NCI-H82 treated with DMSO at 0.1 percent for 48 hours (cell line): ENCODE measurements at regions not wholly inside any gene's neighbourhood (a gene's known extent, or its start where the extent isn't known, plus 50 kb on each side); places are given as distances from the start of the nearest gene placed in this dataset.

Experiments used
- DNase-seq: peaks from one replicate; lab custom pipeline; 2025; ENCODE audit not compliant: unreplicated experiment; lab: John Stamatoyannopoulos, UW

DNA sequence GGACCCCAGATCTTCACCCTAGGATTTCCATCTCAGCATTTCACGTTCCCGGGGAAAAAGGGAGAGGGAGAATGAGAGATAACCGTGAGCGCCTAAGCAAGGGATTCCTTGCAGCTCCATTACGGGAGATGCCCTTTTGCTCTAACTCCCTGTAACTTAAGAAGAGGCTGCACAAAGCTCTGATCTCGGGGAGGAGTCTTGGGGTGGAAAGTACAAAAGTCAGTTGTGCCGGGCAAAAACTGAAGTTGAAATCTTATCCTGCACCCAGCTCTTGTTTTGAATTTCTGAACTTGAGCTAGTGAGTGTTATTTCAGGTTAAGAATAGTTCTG lies 256.4 kb upstream of the SOX21 start:
- DNase-seq = no peak

DNA sequence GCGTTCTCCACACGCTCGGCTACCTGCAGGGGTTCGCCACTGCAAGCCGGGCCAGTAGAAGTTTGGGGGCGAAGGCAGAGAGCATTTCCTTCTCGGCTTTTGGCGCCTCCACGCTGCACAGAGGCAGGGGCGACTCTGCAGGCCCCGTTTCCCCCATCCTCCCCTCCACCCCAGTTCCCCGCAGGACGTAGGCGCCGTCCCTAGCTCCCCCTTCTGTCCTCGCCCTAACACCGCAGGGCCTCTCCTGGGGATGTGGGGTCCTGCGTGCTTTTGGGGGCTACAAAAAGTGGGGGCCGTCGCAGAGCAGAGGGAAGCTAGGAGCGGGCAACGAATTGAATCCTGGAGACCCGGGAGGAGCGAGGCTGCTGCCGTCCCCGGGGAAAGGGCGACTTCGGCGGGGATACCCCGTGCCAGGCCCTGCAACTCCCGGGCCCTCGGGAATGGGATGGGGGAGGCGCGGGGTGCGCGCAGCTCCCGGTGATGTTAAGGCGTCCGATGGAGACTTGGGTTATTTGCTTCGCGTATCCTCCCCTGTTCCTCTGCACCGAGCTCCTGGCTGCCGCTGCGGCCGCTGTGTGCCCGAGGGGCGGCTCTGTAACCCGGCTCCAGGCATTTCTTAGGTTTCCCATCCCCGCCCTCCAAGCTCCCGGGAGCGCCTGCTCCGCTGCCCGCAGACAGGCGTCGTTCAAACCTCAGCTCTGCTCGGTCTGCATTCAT lies 255.9 kb upstream of the SOX21 start:
- no peak for DNase-seq

DNA sequence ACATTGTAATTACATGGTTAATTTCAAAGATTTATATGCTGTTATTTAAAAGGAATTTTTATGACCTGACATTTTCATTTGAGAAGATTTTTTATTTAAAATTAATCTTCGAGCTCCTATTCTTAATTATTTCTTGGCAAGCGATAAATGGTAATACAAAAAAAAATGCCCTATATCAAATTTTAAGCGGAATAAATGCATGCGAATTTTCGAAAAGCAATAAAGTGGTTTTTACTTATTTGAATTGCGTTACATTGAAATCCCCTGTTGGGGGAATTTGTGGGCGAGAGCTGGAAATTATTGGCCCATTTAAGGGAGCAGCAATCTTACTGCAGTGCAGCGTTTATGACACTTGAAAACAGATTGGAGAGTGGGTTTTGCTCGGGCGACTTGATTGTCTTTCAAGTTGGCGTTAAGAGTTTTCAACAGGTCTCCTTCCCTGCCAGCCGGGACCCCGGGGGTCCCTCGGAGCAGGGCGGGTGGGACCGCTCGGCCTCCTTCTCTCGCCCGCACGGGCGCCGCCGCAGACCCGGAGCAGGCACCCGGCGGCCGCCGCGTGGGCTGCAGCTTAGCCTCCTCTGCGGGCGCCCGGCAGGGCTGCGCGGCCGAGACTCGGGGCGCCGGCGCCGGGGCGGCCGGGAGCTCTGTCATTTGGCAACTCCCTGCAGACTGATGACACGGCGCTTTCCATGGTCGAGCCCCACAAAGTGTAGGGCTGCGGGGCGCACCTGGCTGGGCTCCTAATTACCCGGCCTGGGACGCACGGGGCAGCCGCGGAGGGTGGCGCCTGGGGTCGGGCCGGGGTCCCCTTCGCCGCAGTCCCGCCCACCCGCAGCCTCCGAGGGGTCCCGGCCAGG lies 255.1 kb upstream of the SOX21 start:
- DNase-seq = no peak

DNA sequence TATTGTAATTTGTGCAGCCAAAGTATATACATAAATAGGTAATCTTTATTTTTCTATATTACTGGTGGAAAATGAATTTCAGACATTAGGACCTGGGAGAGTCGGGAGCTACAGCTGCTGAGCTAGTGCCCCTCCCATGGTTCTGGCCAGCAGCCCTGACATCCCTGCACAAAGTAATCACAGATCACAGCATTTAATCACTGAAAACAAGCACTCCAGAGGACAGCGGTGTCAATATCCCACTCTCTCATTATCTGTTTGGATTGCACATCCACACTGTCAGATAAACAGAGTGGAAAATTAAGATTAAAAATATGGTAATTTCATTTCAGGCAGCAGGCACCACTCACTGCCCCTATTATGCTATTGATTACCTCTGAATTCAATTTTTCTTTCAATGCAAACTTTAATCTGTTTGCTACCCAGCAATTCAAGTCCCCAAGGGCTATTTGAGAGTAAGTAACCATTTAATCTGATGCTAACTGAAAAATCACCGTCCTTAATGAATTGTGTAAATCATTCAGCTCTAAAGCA lies 254.1 kb upstream of the SOX21 start:
- DNase-seq = peak; percentile 19

DNA sequence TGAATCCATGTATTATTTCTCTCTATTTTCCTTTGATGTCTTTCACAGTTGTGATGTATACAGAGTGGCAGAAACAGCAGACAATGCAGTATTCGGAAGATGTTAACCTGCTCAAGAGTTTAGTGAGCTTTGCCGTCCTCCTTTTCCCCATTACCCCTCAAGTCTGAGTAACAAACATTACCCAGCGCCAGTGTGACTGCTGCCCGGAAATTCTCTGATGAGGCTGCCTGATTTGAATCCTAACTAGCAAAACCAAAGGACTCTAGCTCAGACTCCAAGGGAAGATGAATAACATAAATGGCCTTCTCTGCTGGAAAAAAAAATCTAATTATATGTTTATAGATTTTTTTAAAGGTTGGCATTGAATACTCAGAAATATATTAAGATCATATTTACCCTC lies 247.3 kb upstream of the SOX21 start:
- DNase-seq = no peak

DNA sequence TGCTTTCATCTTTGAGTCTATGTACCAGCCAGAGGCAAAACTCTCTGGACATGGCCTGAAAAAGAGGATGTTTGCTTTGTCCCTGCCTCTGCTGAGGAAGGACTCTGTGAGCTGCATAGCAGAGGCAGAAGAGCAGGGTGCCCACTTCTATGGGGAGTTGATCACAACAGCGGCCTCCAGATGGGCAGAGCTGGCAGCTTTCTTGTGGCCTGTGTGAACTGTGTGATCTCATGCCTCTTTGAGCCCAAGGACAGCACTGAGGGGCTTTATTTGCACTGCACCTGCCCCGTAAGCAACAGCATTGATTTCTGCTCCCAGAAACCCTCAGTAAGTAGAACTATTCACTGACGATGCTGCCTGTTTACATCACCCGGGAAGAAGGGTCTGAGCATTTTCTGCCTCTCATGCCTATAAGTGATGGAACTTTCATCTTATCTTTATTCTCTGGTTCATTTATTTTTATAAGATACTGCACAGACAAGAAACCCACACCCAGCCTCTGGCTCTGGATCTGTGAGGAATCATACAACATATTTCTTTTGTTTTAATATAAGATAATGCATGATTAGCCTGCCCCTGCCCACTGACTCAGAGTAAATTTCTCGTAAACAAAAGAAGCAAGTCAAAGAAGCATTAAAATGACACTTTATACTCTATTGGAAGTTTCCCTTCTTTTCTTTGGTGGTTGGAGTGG lies 244.2 kb upstream of the SOX21 start:
- no peak for DNase-seq

DNA sequence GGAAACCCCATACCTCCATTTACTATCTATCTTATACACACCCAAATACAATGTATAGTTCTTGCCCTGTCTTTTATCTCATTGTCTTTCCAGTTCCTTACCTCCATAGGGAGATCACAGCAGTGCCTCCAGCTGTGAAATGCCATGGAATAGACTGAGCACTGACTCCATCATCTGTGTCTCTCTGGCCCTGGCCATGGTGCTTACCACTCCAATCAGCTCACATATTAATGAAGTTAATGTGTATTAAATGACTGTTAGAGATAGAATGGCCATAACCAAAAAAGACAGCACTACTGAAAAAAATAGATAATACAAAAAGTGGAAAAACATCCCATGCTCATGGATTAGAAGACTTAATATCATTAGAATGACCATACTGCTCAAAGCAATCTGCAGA lies 240.4 kb upstream of the SOX21 start:
- no peak for DNase-seq

DNA sequence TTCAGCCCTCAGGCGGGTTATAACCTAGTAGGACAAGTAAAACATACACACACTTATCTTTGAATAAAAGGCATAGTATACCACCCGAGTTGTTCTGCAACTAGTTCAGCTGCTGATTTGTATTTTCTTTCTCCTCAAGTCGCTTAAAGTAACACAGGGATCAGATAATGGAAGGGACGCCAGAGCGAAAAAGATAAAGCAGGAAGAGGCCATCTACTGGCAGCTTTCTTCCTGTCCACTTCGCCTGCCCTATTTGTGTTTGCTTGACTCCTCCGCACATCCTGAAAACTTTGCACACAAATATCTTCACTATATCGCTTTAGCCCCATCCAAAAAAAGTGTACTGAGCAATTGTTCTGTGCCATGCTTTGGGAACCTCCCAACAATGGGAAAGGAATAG lies 238.0 kb upstream of the SOX21 start:
- no peak for DNase-seq

DNA sequence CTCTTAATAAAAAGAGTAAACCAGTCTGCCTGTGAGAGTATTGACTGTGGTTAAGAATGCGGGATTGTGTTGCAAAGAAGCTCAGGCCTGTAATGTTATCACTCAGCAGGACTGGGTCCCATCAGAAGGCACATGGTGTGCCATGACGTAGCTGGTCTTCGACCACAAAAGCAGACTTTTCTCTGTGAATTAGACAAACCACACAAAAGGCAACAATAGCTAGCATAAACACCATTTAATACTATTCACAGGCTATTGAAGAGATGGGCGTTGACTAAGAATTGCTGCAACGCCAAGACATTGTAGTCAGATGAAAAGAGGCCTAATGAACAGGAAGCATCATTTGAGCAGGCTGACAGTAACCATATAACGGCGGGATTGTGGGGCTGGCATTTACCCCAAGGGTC lies 235.6 kb upstream of the SOX21 start:
- no peak for DNase-seq

DNA sequence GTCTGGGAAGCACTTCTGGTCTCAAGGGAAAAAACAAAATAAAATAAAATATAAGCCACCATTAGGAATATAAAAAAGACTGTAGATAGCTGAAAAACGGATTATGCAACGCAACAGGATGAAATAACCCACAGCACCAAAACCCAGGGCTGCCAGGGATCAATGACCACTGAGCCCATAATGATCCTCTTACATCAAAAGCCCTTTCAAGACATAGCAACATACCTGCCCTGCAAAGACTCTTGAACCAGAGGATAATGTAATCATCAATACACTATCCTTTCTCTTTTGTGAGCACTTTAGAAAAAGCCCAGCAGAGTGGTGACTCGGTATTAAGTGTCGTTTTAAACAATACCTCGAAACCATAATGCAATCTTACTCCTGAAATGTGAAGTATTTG lies 235.0 kb upstream of the SOX21 start:
- DNase-seq = peak; percentile 11

DNA sequence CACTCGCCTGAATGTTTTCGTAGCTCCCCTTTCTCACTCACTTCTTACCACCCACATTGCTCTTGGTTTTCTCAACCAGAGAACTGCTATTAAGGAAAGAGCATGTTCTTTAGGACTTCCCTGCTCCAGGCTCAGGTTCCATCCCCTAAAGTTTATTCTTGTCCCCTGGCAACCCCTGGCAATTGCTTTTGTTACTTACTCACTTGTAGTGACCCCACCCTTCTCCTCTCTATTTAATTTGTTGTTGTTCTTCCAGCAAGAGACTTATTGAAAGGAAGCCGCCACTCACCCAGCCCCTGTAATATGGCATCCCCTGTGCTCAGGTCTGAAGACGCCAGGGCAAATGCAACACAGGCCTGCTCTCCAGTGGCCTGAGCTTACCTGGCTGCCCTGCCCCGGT lies 233.7 kb upstream of the SOX21 start:
- DNase-seq = no peak

DNA sequence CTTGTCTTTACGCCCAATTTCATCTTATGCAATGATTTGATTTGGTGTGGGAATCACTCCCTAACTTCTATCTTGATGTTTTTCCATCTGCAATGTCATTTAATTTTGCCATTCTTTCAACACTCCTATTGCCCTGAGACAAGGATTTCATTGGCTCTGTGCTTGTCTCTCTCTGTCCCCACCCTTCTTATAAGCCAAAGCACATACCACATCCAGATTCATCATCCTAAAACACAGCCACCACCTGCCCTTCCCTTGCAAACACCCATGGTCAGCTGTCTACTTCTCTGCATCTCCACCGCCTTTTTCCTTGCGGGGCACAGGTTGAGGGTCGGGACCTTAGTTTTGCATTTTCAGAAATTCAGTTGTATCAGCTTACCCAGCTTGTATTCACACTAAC lies 225.8 kb upstream of the SOX21 start:
- DNase-seq = no peak

DNA sequence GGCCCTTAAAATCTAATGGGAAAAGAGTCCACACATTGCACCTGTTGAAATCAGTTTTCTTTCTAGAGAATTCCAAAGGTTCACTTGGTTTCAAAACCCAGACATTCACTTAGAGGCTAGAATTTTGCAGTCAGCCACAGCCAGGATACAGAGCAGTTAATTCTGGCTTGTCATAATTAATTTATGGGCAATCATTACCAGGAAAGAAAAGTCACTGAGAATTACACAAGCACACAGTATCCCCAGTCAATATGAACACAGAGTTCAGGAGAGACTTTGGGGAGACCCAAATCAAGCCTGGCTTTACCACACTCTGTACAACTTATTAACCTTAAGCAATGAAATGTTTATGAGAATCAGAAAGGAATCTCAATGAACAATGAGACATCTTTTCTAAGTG lies 224.3 kb upstream of the SOX21 start:
- DNase-seq = no peak

DNA sequence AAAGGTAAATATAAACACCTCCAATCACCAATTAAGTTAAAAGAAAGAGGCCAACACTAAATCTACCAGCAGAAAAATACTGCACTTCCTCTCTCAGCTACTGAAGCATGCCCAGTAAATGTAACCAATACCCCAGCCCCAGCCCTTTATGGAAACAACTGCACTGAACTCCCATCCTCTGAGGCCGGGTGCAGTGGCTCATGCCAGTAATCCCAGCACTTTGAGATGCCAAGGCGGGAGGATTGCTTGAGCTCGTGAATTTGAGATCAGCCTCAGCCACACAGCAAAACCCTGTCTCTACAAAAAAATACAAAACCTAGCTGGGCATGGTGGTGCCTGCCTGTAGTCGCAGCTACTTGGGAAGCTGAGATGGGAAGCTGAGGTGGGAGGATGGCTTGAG lies 221.6 kb upstream of the SOX21 start:
- no peak for DNase-seq

DNA sequence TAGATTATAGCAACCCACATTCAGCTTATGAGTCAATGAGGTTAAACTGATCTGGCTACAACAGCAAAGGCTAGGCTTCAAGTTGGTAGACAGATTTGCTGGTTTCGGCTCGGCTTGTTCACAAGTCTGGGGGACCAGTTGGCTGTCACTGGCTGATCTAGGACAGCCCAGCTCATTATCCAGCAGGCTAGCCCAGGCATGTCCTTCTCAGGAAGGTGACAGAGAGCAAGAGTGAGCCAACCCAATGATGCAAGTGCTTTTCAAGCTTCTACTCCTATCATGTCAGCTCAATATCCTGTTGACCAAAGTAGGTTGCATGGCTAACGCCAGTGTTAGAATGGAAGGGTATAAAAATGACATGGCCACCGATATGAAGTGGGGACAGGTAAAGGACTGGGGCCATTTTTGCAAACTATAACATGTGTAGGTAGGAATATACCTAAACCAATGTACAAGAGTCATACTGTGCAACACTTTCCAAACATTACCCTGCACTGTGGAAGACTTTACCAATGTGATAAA lies 220.9 kb upstream of the SOX21 start:
- DNase-seq = no peak

DNA sequence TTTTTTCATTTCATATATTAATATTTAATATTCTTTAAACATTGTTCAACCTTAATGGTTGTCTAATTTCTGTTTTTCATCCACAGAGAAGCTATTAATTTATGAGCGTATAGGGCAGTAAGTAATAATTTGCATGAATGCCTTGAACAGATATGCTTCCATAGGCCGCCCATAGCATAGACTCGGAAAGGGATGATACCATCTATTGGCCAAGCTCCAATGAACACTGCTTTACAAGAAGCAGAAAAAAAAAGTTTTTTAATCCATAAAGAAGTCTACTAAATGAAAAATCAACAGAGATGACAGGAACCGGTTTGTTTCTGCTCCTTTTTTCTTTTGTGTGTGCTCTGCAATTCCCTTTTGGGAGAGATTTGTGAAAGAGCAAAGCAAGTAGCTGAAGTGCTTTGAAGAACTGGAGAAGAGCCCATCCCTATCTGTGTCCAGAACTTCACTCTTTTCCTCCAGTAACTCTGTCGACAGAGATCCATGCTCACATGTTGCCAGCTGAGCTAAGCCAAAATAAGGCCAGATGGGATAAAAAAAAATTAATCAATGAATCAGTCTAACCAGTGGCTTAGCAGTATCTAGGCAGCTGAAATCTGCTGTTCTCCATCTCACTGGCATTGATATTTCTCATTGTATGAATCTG lies 215.9 kb upstream of the SOX21 start:
- peak; percentile 77 for DNase-seq

DNA sequence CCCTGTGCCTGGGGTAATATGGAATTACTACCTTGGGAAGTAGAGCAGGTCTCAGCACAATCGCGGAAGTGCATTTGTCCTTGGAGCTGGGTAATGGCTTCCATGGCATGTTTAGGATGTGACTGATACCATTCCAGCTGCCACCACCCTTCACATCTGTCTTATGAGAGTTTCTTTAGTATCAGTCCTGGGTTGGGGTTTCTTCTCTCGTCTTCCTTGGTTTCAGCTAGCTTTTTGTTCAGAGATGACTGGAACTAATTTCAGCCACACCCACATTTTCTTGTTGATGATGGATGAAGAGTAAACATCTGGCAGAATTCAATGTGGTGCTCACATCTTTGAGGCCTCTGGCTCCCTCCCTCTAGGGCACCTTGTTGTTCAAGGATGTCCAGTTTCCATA lies 212.9 kb upstream of the SOX21 start:
- no peak for DNase-seq

DNA sequence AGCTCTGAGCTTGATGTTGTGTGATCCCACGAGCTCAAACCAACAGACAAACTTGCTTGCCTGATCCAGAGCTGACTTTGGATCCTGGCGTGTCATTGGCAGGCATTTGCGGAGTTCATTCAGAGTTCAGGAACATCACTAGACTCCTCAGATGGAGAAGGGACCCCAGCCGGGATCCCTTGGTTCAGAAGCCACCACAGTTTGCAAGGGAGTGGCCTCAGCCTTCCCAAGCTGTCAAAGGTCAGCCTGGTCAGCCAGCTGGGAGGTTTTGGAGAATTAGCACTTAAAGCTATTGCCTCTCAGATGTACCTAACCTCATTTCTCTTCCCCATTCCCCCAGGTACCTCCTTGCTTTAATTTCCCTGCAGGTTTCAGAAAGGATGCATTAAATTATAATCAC lies 208.8 kb upstream of the SOX21 start:
- no peak for DNase-seq

DNA sequence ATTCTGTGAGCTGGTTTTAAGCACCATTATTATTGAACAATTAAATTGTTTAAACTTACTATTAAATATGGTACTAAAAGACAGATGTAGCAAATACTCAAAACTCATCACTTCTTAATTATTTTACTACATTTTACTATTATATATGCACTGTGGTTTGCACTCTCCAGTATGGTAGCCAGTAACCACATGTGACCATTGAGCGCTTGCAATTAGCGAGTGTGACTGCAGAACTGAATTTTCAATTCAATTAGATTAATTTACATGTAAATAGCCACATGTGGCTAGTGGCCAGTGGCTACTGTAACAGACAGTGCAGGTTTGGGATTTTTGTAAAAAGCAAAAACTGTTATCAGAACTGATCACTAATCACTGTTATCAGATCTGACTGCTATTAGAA lies 208.2 kb upstream of the SOX21 start:
- DNase-seq = no peak

DNA sequence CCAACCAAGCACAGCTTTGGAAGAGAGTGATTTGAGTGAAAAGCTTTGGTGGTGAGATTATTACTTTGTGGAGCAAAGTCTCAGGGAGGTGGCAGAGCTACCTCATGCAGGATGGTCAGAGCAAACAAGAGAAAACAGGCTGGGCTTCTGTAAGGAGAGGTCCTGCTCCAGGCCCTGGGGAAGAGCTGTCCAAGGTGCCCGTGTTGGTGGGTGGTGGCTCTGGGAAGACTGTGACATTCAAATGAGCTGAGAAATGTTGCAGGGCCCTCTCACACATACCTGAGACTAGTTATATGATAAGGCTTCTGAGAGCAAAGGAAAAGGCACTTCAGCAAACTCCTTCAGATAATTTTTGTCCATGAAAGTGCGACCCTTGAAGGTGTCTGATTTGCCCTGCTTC lies 205.5 kb upstream of the SOX21 start:
- DNase-seq = no peak

DNA sequence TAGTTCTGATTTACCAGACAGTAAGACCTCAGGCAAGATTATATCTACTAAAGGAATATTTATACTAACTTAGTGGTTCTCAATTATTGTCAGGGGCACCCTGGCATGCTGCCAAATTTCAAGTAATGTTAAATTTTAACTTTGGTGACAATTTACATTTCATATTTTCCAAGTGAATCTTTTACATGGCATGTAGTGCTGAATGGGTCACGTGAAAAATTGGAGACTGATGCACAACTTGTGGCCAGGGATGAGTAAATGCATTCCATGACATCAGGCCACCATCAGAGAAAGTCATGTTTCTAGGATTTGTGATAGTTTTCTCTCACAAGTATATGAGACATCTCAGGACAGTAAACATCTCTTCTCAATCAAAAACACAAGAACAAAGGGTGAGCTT lies 202.6 kb upstream of the SOX21 start:
- DNase-seq = no peak
